ENCODE measurements at regions not wholly inside any gene's neighbourhood (a gene's known extent, or its start where the extent isn't known, plus 50 kb on each side); places are given as distances from the start of the nearest gene placed in this dataset.

DNA sequence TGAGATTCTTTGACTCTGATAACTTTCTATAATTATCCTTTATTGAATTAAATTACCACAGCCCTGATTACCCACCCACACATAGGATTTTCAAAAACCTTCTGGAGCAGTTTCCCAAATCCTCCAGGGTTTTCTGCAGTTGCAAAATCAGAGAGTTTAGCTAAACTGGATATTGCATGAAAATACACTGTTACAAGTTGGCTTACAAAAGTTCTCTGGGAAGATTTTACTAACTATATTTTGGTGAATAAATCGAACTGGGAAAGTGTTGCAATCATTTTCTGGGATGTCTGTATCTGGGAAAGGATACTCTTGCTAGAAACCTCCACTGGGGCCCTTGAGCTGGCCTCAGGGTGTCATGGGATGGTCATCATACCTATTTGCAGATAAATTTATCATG lies 97.6 kb upstream of the STMND1 start:
- no peak overlapping the region for H3K18ac ChIP-seq (ENCODE audit: low read depth, low read length)
- intact Hi-C loops (cut with micrococcal nuclease) (no loop called here), dilution Hi-C loops (cut with HindIII; ENCODE audit: low sequenced_read_pairs, unreplicated experiment) (no loop called here), in situ Hi-C loops (cut with MboI; ENCODE audit: low sequenced_read_pairs) (no loop called here)
- peak; percentile 27 for ATAC-seq (ENCODE audit: low read depth)
- no peak overlapping the region for H3K23ac ChIP-seq (ENCODE audit: low read depth, low read length)
- BruUV-seq (replicated peaks) = no TSS peak
- H3K4me3 ChIP-seq (ENCODE audit: insufficient read depth, low read depth, low read length) = no peak overlapping the region
- no peak overlapping the region; the same call in 1 of the 2 replicates for H3K27ac ChIP-seq (ENCODE audit: insufficient read depth, low read length)
- ChIA-PET CTCF (interaction anchor here (1.0 kb wide), 2 partner anchors 82 to 241 kb away, joined by 3 read pairs; no protein-coding TSS in a partner anchor), POLR2A (ENCODE audit: unreplicated experiment) (no interaction called here)
- WGBS, 2 experiments (ENCODE audit: extremely low coverage in 2 of 2, insufficient read length in 1 of 2) = no CpG with 5 or more reads among the region's 1 CpG
- H4K91ac ChIP-seq (ENCODE audit: insufficient read depth, low read depth, low read length) = no peak overlapping the region
- H3K4ac ChIP-seq (ENCODE audit: low read depth, low read length) = no peak overlapping the region
- H3K27me3 ChIP-seq (ENCODE audit: control insufficient read depth, insufficient read depth, low read length) = no peaks in the 10 kb centered on the region
- no peak overlapping the region for H3K14ac ChIP-seq (replicated peaks; ENCODE audit: low read depth, low read length)
- H3K36me3 ChIP-seq (ENCODE audit: control insufficient read depth, insufficient read depth, low read length) = no peaks in the 10 kb centered on the region
- no peak overlapping the region for H4K5ac ChIP-seq (ENCODE audit: low read depth, low read length)
- H4K20me1 ChIP-seq (ENCODE audit: insufficient read depth, low read length) = no peaks in the 10 kb centered on the region
- H2BK15ac ChIP-seq (ENCODE audit: low read depth, low read length) = no peak overlapping the region
- no peak overlapping the region for H2BK5ac ChIP-seq (ENCODE audit: low read depth, low read length, poor library complexity, severe bottlenecking)
- peak; percentile 36 for DNase-seq
- no peaks in the 10 kb centered on the region for H3K9me1 ChIP-seq (ENCODE audit: insufficient read depth, low read length)
- no peaks in the 10 kb centered on the region; the same call in 1 of the 2 replicates for H3K9me3 ChIP-seq (ENCODE audit: control insufficient read depth, insufficient read depth, low read length)
- no peak overlapping the region for H3K9ac ChIP-seq (ENCODE audit: low read depth, low read length)
- H3K4me2 ChIP-seq (ENCODE audit: low read depth, low read length) = no peak overlapping the region
- H2BK20ac ChIP-seq (ENCODE audit: low read depth, low read length) = no peak overlapping the region
- no peaks in the 10 kb centered on the region for H3K79me1 ChIP-seq (ENCODE audit: low read depth in 1 of 2, low read length in 2 of 2)
- no peak overlapping the region for H2AK9ac ChIP-seq (replicated peaks; ENCODE audit: low read depth, low read length, poor library complexity)
- TF ChIP-seq CEBPB (IDR thresholded peaks at IDR 0.05; ENCODE audit: low read depth, low read length) = peak; percentile 61; the same call in 1 of the 2 replicates
- TF ChIP-seq, protein P1, sequence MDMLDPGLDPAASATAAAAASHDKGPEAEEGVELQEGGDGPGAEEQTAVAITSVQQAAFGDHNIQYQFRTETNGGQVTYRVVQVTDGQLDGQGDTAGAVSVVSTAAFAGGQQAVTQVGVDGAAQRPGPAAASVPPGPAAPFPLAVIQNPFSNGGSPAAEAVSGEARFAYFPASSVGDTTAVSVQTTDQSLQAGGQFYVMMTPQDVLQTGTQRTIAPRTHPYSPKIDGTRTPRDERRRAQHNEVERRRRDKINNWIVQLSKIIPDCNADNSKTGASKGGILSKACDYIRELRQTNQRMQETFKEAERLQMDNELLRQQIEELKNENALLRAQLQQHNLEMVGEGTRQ (IDR thresholded peaks at IDR 0.05; ENCODE audit: low read depth, low read length) = no peak
- no peak overlapping the region for H3K56ac ChIP-seq (ENCODE audit: extremely low read depth, insufficient read depth, low read length)
- no peak overlapping the region for H4K8ac ChIP-seq (ENCODE audit: low read depth in 2 of 2, low read length in 2 of 2)
- H2AFZ ChIP-seq (replicated peaks; ENCODE audit: low read length, poor library complexity) = no peak overlapping the region
- peaks cover 6% of the 10 kb centered on the region for H3K4me1 ChIP-seq (ENCODE audit: control insufficient read depth, insufficient read depth, low read length)
- no peak overlapping the region for H2BK120ac ChIP-seq (ENCODE audit: low read depth, low read length)
- H2AK5ac ChIP-seq (ENCODE audit: low read depth, low read length) = 0 out of 2 replicates have a peak overlapping the region, but pooled peaks have one; percentile 9
